ENCODE measurements at regions not wholly inside any gene's neighbourhood (a gene's known extent, or its start where the extent isn't known, plus 50 kb on each side); places are given as distances from the start of the nearest gene placed in this dataset.

DNA sequence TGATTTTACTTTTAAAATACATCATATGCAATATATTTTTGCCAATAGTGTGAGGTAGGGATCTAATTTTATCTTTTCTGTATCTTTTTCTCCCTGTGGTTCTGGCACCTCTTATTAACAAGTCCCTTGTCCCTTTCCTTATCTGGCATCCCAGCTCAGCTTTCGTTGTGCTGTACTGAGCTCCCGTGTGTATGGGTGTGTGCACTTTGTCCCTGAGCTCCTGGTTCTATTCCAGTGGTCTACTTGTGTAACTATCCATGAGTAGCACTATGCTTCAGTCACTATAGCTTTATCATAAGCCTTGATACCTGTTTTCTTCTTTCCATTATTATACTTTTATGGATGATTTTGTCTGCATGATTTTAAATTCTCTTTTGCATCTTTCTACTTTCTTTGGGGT lies 401.4 kb upstream of the POU3F3 start:
- Histone ChIP-seq H3K4me3 (ENCODE audit: insufficient read length, low read depth) (no peak overlapping the region), H3K4me1 (ENCODE audit: insufficient read depth, insufficient read length) (no peaks in the 10 kb centered on the region), H3K36me3 (ENCODE audit: insufficient read depth, insufficient read length, low read length) (no peaks in the 10 kb centered on the region), H3K9ac (ENCODE audit: insufficient read length, low read depth) (no peak overlapping the region), H3K9me3 (ENCODE audit: insufficient read depth, low read length) (no peaks in the 10 kb centered on the region), H3K27me3 (ENCODE audit: insufficient read depth, insufficient read length) (no peaks in the 10 kb centered on the region)
- DNase-seq (ENCODE audit: low read depth, low spot score): no peak
- TF ChIP-seq ZNF274 (IDR thresholded peaks at IDR 0.05; ENCODE audit: low read depth, low read length): no peak
- no peak for TF ChIP-seq YY1 (IDR thresholded peaks at IDR 0.05; ENCODE audit: insufficient read depth, insufficient read length)
- TF ChIP-seq SUZ12 (IDR thresholded peaks at IDR 0.05; ENCODE audit: extremely low read depth, insufficient read depth, insufficient read length): no peak

GRCh38 chr2:104462731-104463130 lies 391.2 kb upstream of the POU3F3 start:
- no peak overlapping the region for H3K4me3 ChIP-seq (ENCODE audit: insufficient read length, low read depth)
- TF ChIP-seq ZNF274 (IDR thresholded peaks at IDR 0.05; ENCODE audit: low read depth, low read length) (no peak), YY1 (IDR thresholded peaks at IDR 0.05; ENCODE audit: insufficient read depth, insufficient read length) (no peak), SUZ12 (IDR thresholded peaks at IDR 0.05; ENCODE audit: extremely low read depth, insufficient read depth, insufficient read length) (no peak)
- no peaks in the 10 kb centered on the region for H3K9me3 ChIP-seq (ENCODE audit: insufficient read depth, low read length)
- DNase-seq (ENCODE audit: low read depth, low spot score): no peak
- H3K36me3 ChIP-seq (ENCODE audit: insufficient read depth, insufficient read length, low read length): no peaks in the 10 kb centered on the region
- H3K4me1 ChIP-seq (ENCODE audit: insufficient read depth, insufficient read length): no peaks in the 10 kb centered on the region
- H3K9ac ChIP-seq (ENCODE audit: insufficient read length, low read depth): no peak overlapping the region
- H3K27me3 ChIP-seq (ENCODE audit: insufficient read depth, insufficient read length): no peaks in the 10 kb centered on the region

GRCh38 chr2:104465981-104466380 lies 387.9 kb upstream of the POU3F3 start:
- H3K9ac ChIP-seq (ENCODE audit: insufficient read length, low read depth): no peak overlapping the region
- peaks cover 4% of the 10 kb centered on the region for H3K4me1 ChIP-seq (ENCODE audit: insufficient read depth, insufficient read length)

GRCh38 chr2:104468846-104469245 lies 385.1 kb upstream of the POU3F3 start:
- Histone ChIP-seq H3K9me3 (ENCODE audit: insufficient read depth, low read length) (no peaks in the 10 kb centered on the region), H3K4me1 (ENCODE audit: insufficient read depth, insufficient read length) (peaks cover 4% of the 10 kb centered on the region), H3K9ac (ENCODE audit: insufficient read length, low read depth) (no peak overlapping the region), H3K4me3 (ENCODE audit: insufficient read length, low read depth) (no peak overlapping the region), H3K36me3 (ENCODE audit: insufficient read depth, insufficient read length, low read length) (no peaks in the 10 kb centered on the region), H3K27me3 (ENCODE audit: insufficient read depth, insufficient read length) (no peaks in the 10 kb centered on the region)
- DNase-seq (ENCODE audit: low read depth, low spot score): no peak
- no peak for TF ChIP-seq ZNF274 (IDR thresholded peaks at IDR 0.05; ENCODE audit: low read depth, low read length)
- no peak for TF ChIP-seq YY1 (IDR thresholded peaks at IDR 0.05; ENCODE audit: insufficient read depth, insufficient read length)
- no peak for TF ChIP-seq SUZ12 (IDR thresholded peaks at IDR 0.05; ENCODE audit: extremely low read depth, insufficient read depth, insufficient read length)

More at GRCh38 chr2:104465981-104466380, 387.9 kb upstream of the POU3F3 start:
- Histone ChIP-seq H3K9me3 (ENCODE audit: insufficient read depth, low read length) (no peaks in the 10 kb centered on the region), H3K36me3 (ENCODE audit: insufficient read depth, insufficient read length, low read length) (no peaks in the 10 kb centered on the region), H3K4me3 (ENCODE audit: insufficient read length, low read depth) (no peak overlapping the region), H3K27me3 (ENCODE audit: insufficient read depth, insufficient read length) (no peaks in the 10 kb centered on the region)
- TF ChIP-seq ZNF274 (IDR thresholded peaks at IDR 0.05; ENCODE audit: low read depth, low read length): no peak
- TF ChIP-seq YY1 (IDR thresholded peaks at IDR 0.05; ENCODE audit: insufficient read depth, insufficient read length): no peak
- no peak for TF ChIP-seq SUZ12 (IDR thresholded peaks at IDR 0.05; ENCODE audit: extremely low read depth, insufficient read depth, insufficient read length)
- no peak for DNase-seq (ENCODE audit: low read depth, low spot score)

GRCh38 chr2:104472076-104472475 lies 381.8 kb upstream of the POU3F3 start:
- no peak overlapping the region for H3K4me3 ChIP-seq (ENCODE audit: insufficient read length, low read depth)
- H3K36me3 ChIP-seq (ENCODE audit: insufficient read depth, insufficient read length, low read length): no peaks in the 10 kb centered on the region
- no peak for DNase-seq (ENCODE audit: low read depth, low spot score)
- H3K4me1 ChIP-seq (ENCODE audit: insufficient read depth, insufficient read length): peaks cover 4% of the 10 kb centered on the region
- H3K9ac ChIP-seq (ENCODE audit: insufficient read length, low read depth): no peak overlapping the region
- TF ChIP-seq YY1 (IDR thresholded peaks at IDR 0.05; ENCODE audit: insufficient read depth, insufficient read length): no peak
- TF ChIP-seq SUZ12 (IDR thresholded peaks at IDR 0.05; ENCODE audit: extremely low read depth, insufficient read depth, insufficient read length): no peak
- TF ChIP-seq ZNF274 (IDR thresholded peaks at IDR 0.05; ENCODE audit: low read depth, low read length): no peak
- no peaks in the 10 kb centered on the region for H3K27me3 ChIP-seq (ENCODE audit: insufficient read depth, insufficient read length)
- H3K9me3 ChIP-seq (ENCODE audit: insufficient read depth, low read length): no peaks in the 10 kb centered on the region

DNA sequence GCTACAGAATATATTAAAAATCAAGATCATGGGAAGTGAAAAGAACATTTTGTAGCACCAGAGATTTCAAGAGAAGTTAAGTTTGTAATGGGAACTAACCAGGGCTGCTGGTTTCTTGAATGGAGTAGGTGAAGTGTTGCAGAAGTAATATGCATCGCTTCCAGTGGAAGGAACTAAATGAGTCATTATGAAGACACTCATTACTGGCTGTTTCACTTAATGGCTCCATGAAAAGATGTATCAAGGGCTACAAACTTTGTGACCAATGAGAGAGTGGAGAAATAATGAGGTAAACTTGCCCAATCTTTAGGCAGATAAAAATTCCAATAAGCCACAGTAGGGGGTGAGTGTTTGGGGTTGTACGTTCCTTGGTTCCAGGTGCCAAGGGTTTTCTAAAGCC lies 380.4 kb upstream of the POU3F3 start:
- Histone ChIP-seq H3K36me3 (ENCODE audit: insufficient read depth, insufficient read length, low read length) (no peaks in the 10 kb centered on the region), H3K9me3 (ENCODE audit: insufficient read depth, low read length) (no peaks in the 10 kb centered on the region), H3K4me1 (ENCODE audit: insufficient read depth, insufficient read length) (peaks cover 4% of the 10 kb centered on the region), H3K9ac (ENCODE audit: insufficient read length, low read depth) (no peak overlapping the region), H3K27me3 (ENCODE audit: insufficient read depth, insufficient read length) (no peaks in the 10 kb centered on the region), H3K4me3 (ENCODE audit: insufficient read length, low read depth) (no peak overlapping the region)
- no peak for TF ChIP-seq ZNF274 (IDR thresholded peaks at IDR 0.05; ENCODE audit: low read depth, low read length)
- no peak for TF ChIP-seq YY1 (IDR thresholded peaks at IDR 0.05; ENCODE audit: insufficient read depth, insufficient read length)
- no peak for TF ChIP-seq SUZ12 (IDR thresholded peaks at IDR 0.05; ENCODE audit: extremely low read depth, insufficient read depth, insufficient read length)
- DNase-seq (ENCODE audit: low read depth, low spot score): no peak

- Histone ChIP-seq H3K9me3 (ENCODE audit: insufficient read depth, low read length) (no peaks in the 10 kb centered on the region), H3K4me1 (ENCODE audit: insufficient read depth, insufficient read length) (peaks cover 1% of the 10 kb centered on the region), H3K9ac (ENCODE audit: insufficient read length, low read depth) (no peak overlapping the region), H3K36me3 (ENCODE audit: insufficient read depth, insufficient read length, low read length) (no peaks in the 10 kb centered on the region), H3K27me3 (ENCODE audit: insufficient read depth, insufficient read length) (no peaks in the 10 kb centered on the region), H3K4me3 (ENCODE audit: insufficient read length, low read depth) (no peak overlapping the region)
- TF ChIP-seq ZNF274 (IDR thresholded peaks at IDR 0.05; ENCODE audit: low read depth, low read length) (no peak), YY1 (IDR thresholded peaks at IDR 0.05; ENCODE audit: insufficient read depth, insufficient read length) (no peak)
- DNase-seq (ENCODE audit: low read depth, low spot score): no peak
These were observed 379.2 kb upstream of the POU3F3 start for GRCh38 chr2:104474716-104475115.

- Histone ChIP-seq H3K9me3 (ENCODE audit: insufficient read depth, low read length) (no peaks in the 10 kb centered on the region), H3K27me3 (ENCODE audit: insufficient read depth, insufficient read length) (no peaks in the 10 kb centered on the region), H3K36me3 (ENCODE audit: insufficient read depth, insufficient read length, low read length) (no peaks in the 10 kb centered on the region), H3K9ac (ENCODE audit: insufficient read length, low read depth) (no peak overlapping the region), H3K4me3 (ENCODE audit: insufficient read length, low read depth) (no peak overlapping the region), H3K4me1 (ENCODE audit: insufficient read depth, insufficient read length) (no peaks in the 10 kb centered on the region)
- TF ChIP-seq ZNF274 (IDR thresholded peaks at IDR 0.05; ENCODE audit: low read depth, low read length) (no peak), SUZ12 (IDR thresholded peaks at IDR 0.05; ENCODE audit: extremely low read depth, insufficient read depth, insufficient read length) (no peak), YY1 (IDR thresholded peaks at IDR 0.05; ENCODE audit: insufficient read depth, insufficient read length) (no peak)
- no peak for DNase-seq (ENCODE audit: low read depth, low spot score)
These were observed 377.8 kb upstream of the POU3F3 start for GRCh38 chr2:104476075-104476474.
